ENCODE measurements at regions not wholly inside any gene's neighbourhood (a gene's known extent, or its start where the extent isn't known, plus 50 kb on each side); places are given as distances from the start of the nearest gene placed in this dataset.
A peak's percentile ranks its signal among the peaks of the same experiment; 100 is the strongest.
"Not testable (repeated sequence)": the region's sequence is repeated elsewhere in the genome, so short reads cannot be mapped to it uniquely, and the experiment has no call there.

DNA sequence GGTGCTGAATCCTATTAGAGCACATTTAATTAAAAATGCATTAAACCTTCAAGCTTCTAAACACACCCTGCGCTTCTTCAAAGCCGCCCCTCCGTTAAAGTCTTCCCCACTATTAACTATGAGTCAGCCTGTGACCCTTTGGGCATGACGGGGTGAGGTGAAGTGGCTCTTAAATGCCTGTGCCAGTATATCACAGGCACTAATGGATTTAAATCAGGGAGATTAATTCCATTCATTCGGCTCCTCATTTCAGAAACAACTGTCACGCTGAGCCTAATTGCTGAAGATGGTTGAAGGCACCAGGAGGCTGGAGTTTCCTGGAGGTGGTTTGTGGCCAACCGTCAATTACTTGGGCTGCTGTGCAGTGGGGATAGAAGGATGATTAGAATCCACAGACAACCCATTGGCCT, 192.6 kb upstream of the MSX2 start:
- TF ChIP-seq, protein P1, sequence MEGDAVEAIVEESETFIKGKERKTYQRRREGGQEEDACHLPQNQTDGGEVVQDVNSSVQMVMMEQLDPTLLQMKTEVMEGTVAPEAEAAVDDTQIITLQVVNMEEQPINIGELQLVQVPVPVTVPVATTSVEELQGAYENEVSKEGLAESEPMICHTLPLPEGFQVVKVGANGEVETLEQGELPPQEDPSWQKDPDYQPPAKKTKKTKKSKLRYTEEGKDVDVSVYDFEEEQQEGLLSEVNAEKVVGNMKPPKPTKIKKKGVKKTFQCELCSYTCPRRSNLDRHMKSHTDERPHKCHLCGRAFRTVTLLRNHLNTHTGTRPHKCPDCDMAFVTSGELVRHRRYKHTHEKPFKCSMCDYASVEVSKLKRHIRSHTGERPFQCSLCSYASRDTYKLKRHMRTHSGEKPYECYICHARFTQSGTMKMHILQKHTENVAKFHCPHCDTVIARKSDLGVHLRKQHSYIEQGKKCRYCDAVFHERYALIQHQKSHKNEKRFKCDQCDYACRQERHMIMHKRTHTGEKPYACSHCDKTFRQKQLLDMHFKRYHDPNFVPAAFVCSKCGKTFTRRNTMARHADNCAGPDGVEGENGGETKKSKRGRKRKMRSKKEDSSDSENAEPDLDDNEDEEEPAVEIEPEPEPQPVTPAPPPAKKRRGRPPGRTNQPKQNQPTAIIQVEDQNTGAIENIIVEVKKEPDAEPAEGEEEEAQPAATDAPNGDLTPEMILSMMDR (IDR thresholded peaks at IDR 0.05 in 8 of 11, conservative IDR thresholded peaks at IDR 0.05 in 3 of 11), result no peak
- TF ChIP-seq POLR2AphosphoS5 (IDR thresholded peaks at IDR 0.05) (no peak), POLR2A (IDR thresholded peaks at IDR 0.05) (no peak)
- DNase-seq, result no peak
- Histone ChIP-seq H3K4me3 (no peak overlapping the region), H3K9me3 (no peaks in the 10 kb centered on the region), H3K27me3 (replicated peaks in 1 of 7) (peaks cover 0 to 28% (median 0%) of the 10 kb centered on the region in 7 donors), H3K4me1 (peaks cover 0 to 20% (median 9%) of the 10 kb centered on the region in 6 donors), H3K36me3 (no peaks in the 10 kb centered on the region), H3K27ac (no peak overlapping the region)
- intact Hi-C loops (cut with DNase I; ENCODE audit: low total_unique reads), result no loop called here
- WGBS, 5 donors, result 51 to 64% (median 57%) methylated on average over 7 of the region's 7 CpGs

DNA sequence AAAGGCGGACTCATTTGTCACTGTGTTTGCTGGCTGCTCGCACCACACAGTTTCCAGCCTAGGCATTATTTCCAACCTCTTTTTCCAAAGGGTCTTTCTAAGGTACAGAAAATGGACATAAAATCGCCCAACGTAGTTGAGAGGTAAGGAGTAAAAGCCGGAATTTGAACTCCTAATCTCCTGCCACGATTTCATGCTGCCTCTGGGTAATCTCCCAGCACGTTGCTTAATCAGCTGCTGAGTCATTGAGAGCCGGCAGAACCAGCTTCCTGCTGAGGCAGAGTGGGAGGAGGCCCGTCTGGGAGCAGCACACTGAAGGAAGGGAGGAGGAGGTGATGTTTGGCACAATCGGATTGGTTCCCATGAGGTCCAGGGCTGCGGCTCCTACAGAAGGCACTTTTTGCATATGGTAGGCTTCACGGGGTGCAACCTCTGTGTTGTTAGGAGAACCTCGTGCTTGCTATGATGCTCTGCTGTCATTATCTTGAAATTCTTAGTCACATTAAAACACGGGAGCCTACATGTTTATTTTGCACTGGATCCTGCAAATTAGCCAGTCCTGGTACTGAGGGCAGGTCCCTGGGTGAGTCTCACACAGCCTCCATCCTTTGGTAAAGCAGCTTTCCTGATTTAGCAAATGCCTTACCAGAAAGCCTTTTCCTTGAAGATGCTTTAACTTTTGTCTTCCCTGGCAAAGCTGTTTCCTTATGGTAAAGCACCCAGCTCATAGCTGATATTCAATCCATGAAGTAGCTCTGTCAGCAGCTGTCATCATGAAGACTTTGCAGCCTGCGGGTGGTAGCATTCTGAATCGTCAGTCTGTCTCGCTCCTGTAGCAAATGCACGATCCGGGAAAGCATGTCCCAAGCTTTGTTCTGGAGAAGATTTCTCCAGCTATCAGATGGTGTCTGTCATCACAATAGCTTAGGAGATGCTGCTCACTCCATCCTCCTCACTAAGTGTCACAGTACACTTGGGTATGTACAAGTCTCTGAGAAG, 191.6 kb upstream of the MSX2 start:
- Histone ChIP-seq H3K36me3 (no peaks in the 10 kb centered on the region), H3K9me3 (no peaks in the 10 kb centered on the region), H3K27me3 (replicated peaks in 1 of 7) (peaks cover 0 to 21% (median 0%) of the 10 kb centered on the region in 7 donors), H3K4me1 (peaks cover 0 to 20% (median 9%) of the 10 kb centered on the region in 6 donors), H3K4me3 (no peak overlapping the region), H3K27ac (peak overlapping the region in 1 of 8 donors; percentile 21)
- DNase-seq, result no peak
- peak in 1 of 3 donors; percentile 8 for TF ChIP-seq POLR2AphosphoS5 (IDR thresholded peaks at IDR 0.05)
- TF ChIP-seq POLR2A (IDR thresholded peaks at IDR 0.05), result no peak
- intact Hi-C loops (cut with DNase I; ENCODE audit: low total_unique reads), result no loop called here
- WGBS, 5 donors, result 26 to 29% (median 26%) methylated on average over 19 of the region's 19 CpGs

DNA sequence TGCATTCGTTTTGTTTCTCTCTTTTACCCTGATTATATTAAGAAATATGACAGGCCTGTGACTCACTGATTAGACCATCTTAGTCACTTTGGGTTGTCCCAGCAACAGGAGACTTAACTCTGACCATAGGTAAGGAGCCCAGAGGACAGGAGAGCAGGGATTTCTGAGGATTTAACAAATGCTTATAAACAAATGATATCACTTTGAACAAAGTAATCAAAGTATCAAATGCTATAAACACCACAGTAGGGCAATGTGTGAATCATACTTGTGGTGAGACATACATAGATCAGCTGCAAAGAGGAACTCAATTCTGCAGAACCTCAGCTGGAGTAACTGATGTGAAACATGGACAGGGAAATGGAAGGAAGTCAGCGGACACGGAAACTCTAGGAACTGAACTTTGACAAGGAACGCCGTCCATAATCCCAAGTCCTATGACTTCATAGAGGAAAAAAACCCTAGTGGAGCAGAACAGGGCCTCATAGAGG, 190.6 kb upstream of the MSX2 start:
- intact Hi-C loops (cut with DNase I; ENCODE audit: low total_unique reads), result no loop called here
- no peak for DNase-seq
- Histone ChIP-seq H3K4me1 (peaks cover 0 to 20% (median 9%) of the 10 kb centered on the region in 6 donors), H3K27me3 (replicated peaks in 1 of 7) (peaks cover 0 to 14% (median 0%) of the 10 kb centered on the region in 7 donors), H3K4me3 (no peak overlapping the region), H3K9me3 (peaks cover 0 to 8% (median 0%) of the 10 kb centered on the region in 8 donors), H3K27ac (no peak overlapping the region), H3K36me3 (no peaks in the 10 kb centered on the region)
- 27 to 45% (median 30%) methylated on average over 5 of the region's 5 CpGs for WGBS, 5 donors
- TF ChIP-seq, protein P1 (IDR thresholded peaks at IDR 0.05 in 8 of 11, conservative IDR thresholded peaks at IDR 0.05 in 3 of 11), result no peak
- TF ChIP-seq POLR2A (IDR thresholded peaks at IDR 0.05) (no peak), POLR2AphosphoS5 (IDR thresholded peaks at IDR 0.05) (no peak)

DNA sequence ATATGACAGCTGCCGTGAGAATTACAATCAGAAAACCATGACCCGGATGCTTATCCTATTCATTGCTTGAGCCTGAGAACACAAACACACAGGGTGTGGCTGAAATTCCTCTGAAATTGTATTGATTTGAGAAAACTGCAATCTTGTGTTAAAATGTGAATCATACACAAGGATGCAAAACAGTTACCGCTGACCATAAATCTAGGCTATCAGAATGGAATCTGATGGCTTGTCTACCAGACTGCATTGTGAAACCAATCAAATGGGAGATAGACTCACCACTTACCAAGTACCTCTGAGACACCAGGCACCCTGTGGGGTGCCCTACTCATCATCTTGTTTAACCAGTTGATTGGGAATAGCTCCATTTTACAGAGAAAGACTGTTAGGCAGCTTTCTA, 188.7 kb upstream of the MSX2 start:
- peaks cover 0 to 12% (median 0%) of the 10 kb centered on the region in 8 donors for H3K9me3 ChIP-seq
- no peak for DNase-seq
- TF ChIP-seq POLR2AphosphoS5 (IDR thresholded peaks at IDR 0.05) (no peak), POLR2A (IDR thresholded peaks at IDR 0.05) (no peak)
- TF ChIP-seq, protein P1 (IDR thresholded peaks at IDR 0.05 in 8 of 11, conservative IDR thresholded peaks at IDR 0.05 in 3 of 11), result no peak
- intact Hi-C loops (cut with DNase I; ENCODE audit: low total_unique reads), result no loop called here
- H3K27ac ChIP-seq, result no peak overlapping the region
- H3K36me3 ChIP-seq, result no peaks in the 10 kb centered on the region
- peaks cover 0 to 5% (median 0%) of the 10 kb centered on the region in 7 donors for H3K27me3 ChIP-seq (replicated peaks in 1 of 7)
- no peak overlapping the region for H3K4me3 ChIP-seq
- peaks cover 0 to 20% (median 9%) of the 10 kb centered on the region in 6 donors for H3K4me1 ChIP-seq
- 92 to 97% (median 95%) methylated on average over 3 of the region's 3 CpGs for WGBS, 5 donors

DNA sequence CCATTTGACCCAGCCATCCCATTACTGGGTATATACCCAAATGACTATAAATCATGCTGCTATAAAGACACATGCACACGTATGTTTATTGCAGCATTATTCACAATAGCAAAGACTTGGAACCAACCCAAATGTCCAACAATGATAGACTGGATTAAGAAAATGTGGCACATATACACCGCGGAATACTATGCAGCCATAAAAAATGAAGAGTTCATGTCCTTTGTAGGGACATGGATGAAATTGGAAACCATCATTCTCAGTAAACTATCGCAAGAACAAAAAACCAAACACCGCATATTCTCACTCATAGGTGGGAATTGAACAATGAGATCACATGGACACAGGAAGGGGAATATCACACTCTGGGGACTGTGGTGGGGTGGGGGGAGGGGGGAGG, 184.6 kb upstream of the MSX2 start:
- H3K9me3 ChIP-seq, result peaks cover 0 to 12% (median 0%) of the 10 kb centered on the region in 8 donors
- WGBS, 5 donors, result 79 to 100% (median 93%) methylated on average over 2 of the region's 5 CpGs; no CpG with 5 or more reads in 1 of the 5 donors
- DNase-seq; H3K4me1 ChIP-seq; intact Hi-C loops (cut with DNase I; ENCODE audit: low total_unique reads); H3K4me3 ChIP-seq; H3K36me3 ChIP-seq; H3K27ac ChIP-seq; H3K27me3 ChIP-seq (replicated peaks in 1 of 7): not testable (repeated sequence)
